ENCODE measurements at regions not wholly inside any gene's neighbourhood (a gene's known extent, or its start where the extent isn't known, plus 50 kb on each side); places are given as distances from the start of the nearest gene placed in this dataset.

- Histone ChIP-seq H3K9me2 (no peaks in the 10 kb centered on the region), H3K36me3 (replicated peaks in 1 of 2; ENCODE audit: control insufficient read depth in 1 of 2, insufficient read depth in 2 of 2, low read length in 1 of 2) (no peaks in the 10 kb centered on the region), H3K79me2 (ENCODE audit: insufficient read depth) (no peaks in the 10 kb centered on the region), H3K4me2 (no peak overlapping the region), H2AFZ (ENCODE audit: low read depth) (no peak overlapping the region), H3K4me1 (ENCODE audit: control insufficient read depth in 1 of 2, insufficient read depth in 2 of 2, low read depth in 1 of 2, low read length in 1 of 2) (peaks cover 0 to 17% of the 10 kb centered on the region in 2 experiments; a peak in 3 of 4 replicates), H3K4me3 (ENCODE audit: low read depth in 2 of 2, low read length in 1 of 2) (no peak overlapping the region), H3K9ac (no peak overlapping the region), H3F3A (replicated peaks; ENCODE audit: insufficient read depth) (peaks cover 24% of the 10 kb centered on the region), H3K27me3 (ENCODE audit: insufficient read depth) (peaks cover 4% of the 10 kb centered on the region; the same call in 1 of the 2 replicates), H4K20me1 (ENCODE audit: insufficient read depth) (peaks cover 11% of the 10 kb centered on the region; the same call in 1 of the 2 replicates), H3K9me3 (no peaks in the 10 kb centered on the region), H3K27ac (ENCODE audit: low read depth in 2 of 2, low read length in 1 of 2) (peak overlapping the region in 1 of 2 experiments; percentile 22; a peak in 2 of 4 replicates)
- no peak for DNase-seq
- ChIA-PET POLR2A (no interaction called here), CTCF (no interaction called here)
- TF ChIP-seq ELF1 (IDR thresholded peaks at IDR 0.05) (no peak), SMC3 (IDR thresholded peaks at IDR 0.05; ENCODE audit: low read depth, low read length) (no peak), EP300 (IDR thresholded peaks at IDR 0.05; ENCODE audit: borderline replicate concordance in 1 of 2, low read depth in 1 of 2, low read length in 1 of 2) (no peak), USF1 (IDR thresholded peaks at IDR 0.05; ENCODE audit: borderline replicate concordance, low read depth) (no peak), GATA2 (CRISPR knock-in tag; IDR thresholded peaks at IDR 0.05) (no peak), SIN3A (IDR thresholded peaks at IDR 0.05; ENCODE audit: borderline replicate concordance, low read depth, low read length) (no peak), RCOR1 (IDR thresholded peaks at IDR 0.05; ENCODE audit: low read length) (no peak), RAD21 (IDR thresholded peaks at IDR 0.05; ENCODE audit: low read length) (no peak), IRF3 (IDR thresholded peaks at IDR 0.05; ENCODE audit: low read depth, low read length) (no peak), POLR2AphosphoS5 (IDR thresholded peaks at IDR 0.05; ENCODE audit: low read depth, low read length) (no peak), MXI1 (IDR thresholded peaks at IDR 0.05; ENCODE audit: low read depth, low read length) (no peak), PBX3 (IDR thresholded peaks at IDR 0.05) (no peak)
These were observed 499.9 kb downstream of the SHQ1 start for GRCh38 chr3:72348357-72348756.

GRCh38 chr3:72347819-72348319 is 500.4 kb downstream of the SHQ1 start:
- no peak overlapping the region for H3K9ac ChIP-seq
- no peaks in the 10 kb centered on the region for H3K79me2 ChIP-seq (ENCODE audit: insufficient read depth)
- H3F3A ChIP-seq (replicated peaks; ENCODE audit: insufficient read depth), result peaks cover 27% of the 10 kb centered on the region
- peak overlapping the region; percentile 58; the same call in 1 of the 2 replicates for H3K4me2 ChIP-seq
- H3K4me1 ChIP-seq (ENCODE audit: control insufficient read depth in 1 of 2, insufficient read depth in 2 of 2, low read depth in 1 of 2, low read length in 1 of 2), result peaks cover 0 to 17% of the 10 kb centered on the region in 2 experiments; a peak in 3 of 4 replicates
- no peaks in the 10 kb centered on the region for H3K9me2 ChIP-seq
- H4K20me1 ChIP-seq (ENCODE audit: insufficient read depth), result peaks cover 14% of the 10 kb centered on the region; the same call in 1 of the 2 replicates
- no peaks in the 10 kb centered on the region for H3K9me3 ChIP-seq
- 36% methylated on average over 17 of the region's 20 CpGs for WGBS (ENCODE audit: low lambda C conversion rate)
- DNase-seq, result no peak
- no peak overlapping the region for H3K4me3 ChIP-seq (ENCODE audit: low read depth in 2 of 2, low read length in 1 of 2)
- no peaks in the 10 kb centered on the region for H3K36me3 ChIP-seq (replicated peaks in 1 of 2; ENCODE audit: control insufficient read depth in 1 of 2, insufficient read depth in 2 of 2, low read length in 1 of 2)
- peaks cover 4% of the 10 kb centered on the region; the same call in 1 of the 2 replicates for H3K27me3 ChIP-seq (ENCODE audit: insufficient read depth)
- H3K27ac ChIP-seq (ENCODE audit: low read depth in 2 of 2, low read length in 1 of 2), result peak overlapping the region; percentile 22 to 28; a peak in 2 of 4 replicates
- ChIA-PET POLR2A (no interaction called here), CTCF (no interaction called here)
- H2AFZ ChIP-seq (ENCODE audit: low read depth), result 0 out of 2 replicates have a peak overlapping the region, but pooled peaks have one; percentile 0
- TF ChIP-seq TAF1 (IDR thresholded peaks at IDR 0.05; ENCODE audit: borderline replicate concordance, low read depth, low read length) (no peak), MAX (IDR thresholded peaks at IDR 0.05; ENCODE audit: low read depth) (peak; percentile 82), FOXJ3 (CRISPR knock-in tag; IDR thresholded peaks at IDR 0.05) (no peak), REST (IDR thresholded peaks at IDR 0.05; ENCODE audit: low read depth, low read length) (0 out of 2 replicates have a peak, but pooled peaks have one; percentile 11), JUND (IDR thresholded peaks at IDR 0.05) (0 out of 2 replicates have a peak, but pooled peaks have one; percentile 21), RXRA (IDR thresholded peaks at IDR 0.05; ENCODE audit: borderline replicate concordance, low read depth) (peak; percentile 54; the same call in 1 of the 2 replicates), ZBTB33 (IDR thresholded peaks at IDR 0.05; ENCODE audit: borderline replicate concordance, low read depth) (no peak), RCOR1 (IDR thresholded peaks at IDR 0.05; ENCODE audit: low read length) (no peak)
